WTC11 (cell line): ENCODE measurements at regions not wholly inside any gene's neighbourhood (a gene's known extent, or its start where the extent isn't known, plus 50 kb on each side); places are given as distances from the start of the nearest gene placed in this dataset.
"Not testable (repeated sequence)": the region's sequence is repeated elsewhere in the genome, so short reads cannot be mapped to it uniquely, and the experiment has no call there.

ENCODE experiments used
- ATF1 ChIP-seq: sonication (generic); formaldehyde crosslinking; IDR thresholded peaks from 2 replicates; pipeline ENCODE4 v1.8.1; 2023; ENCODE audit warnings: mild to moderate bottlenecking, moderate library complexity, missing genetic modification reagents
- CTCF ChIP-seq: fragments of 200-600 bp; IDR thresholded peaks from 2 replicates; pipeline ENCODE4 v1.8.0; 2022; ENCODE audit warnings: antibody characterized with exemption
- JUN ChIP-seq: sonication (generic); formaldehyde crosslinking; IDR thresholded peaks from 2 replicates; pipeline ENCODE4 v1.8.0; 2023; ENCODE audit warnings: mild to moderate bottlenecking, missing genetic modification reagents
- NFE2L1 ChIP-seq: sonication (generic); formaldehyde crosslinking; IDR thresholded peaks from 2 replicates; pipeline ENCODE4 v1.8.1; 2023; ENCODE audit warnings: missing genetic modification reagents
- SP1 ChIP-seq: sonication (generic); formaldehyde crosslinking; conservative IDR thresholded peaks from 2 replicates; pipeline ENCODE4 v1.8.1; 2022; ENCODE audit warnings: missing genetic modification reagents
- TCF7 ChIP-seq: sonication (generic); formaldehyde crosslinking; IDR thresholded peaks from 2 replicates; pipeline ENCODE4 v1.8.0; 2022; ENCODE audit warnings: mild to moderate bottlenecking, low read depth, missing genetic modification reagents, moderate library complexity
- USF1 ChIP-seq: sonication (generic); formaldehyde crosslinking; IDR thresholded peaks from 2 replicates; pipeline ENCODE4 v1.8.0; 2022; ENCODE audit warnings: mild to moderate bottlenecking, missing genetic modification reagents
- ZNF425 ChIP-seq: fragments of 250-450 bp; sonication (Bioruptor Pico); conservative IDR thresholded peaks from 2 replicates; pipeline ENCODE4 v1.9.0; 2021; ENCODE audit warnings: mild to moderate bottlenecking
- ZNF532 ChIP-seq: fragments of 250-450 bp; sonication (Bioruptor Pico); IDR thresholded peaks from 2 replicates; pipeline ENCODE4 v1.9.0; 2021; ENCODE audit warnings: mild to moderate bottlenecking, borderline replicate concordance

GRCh38 chr1:30207962-30208361 is 515.4 kb downstream of the MATN1 start:
- TF ChIP-seq CTCF; NFE2L1 (CRISPR knock-in tag); JUN; USF1 (CRISPR knock-in tag); TCF7; ATF1 (CRISPR knock-in tag); ZNF532 (CRISPR knock-in tag); SP1 (CRISPR knock-in tag); ZNF425 (CRISPR knock-in tag): not testable (repeated sequence)
